Stimulated activated naive CD8-positive, alpha-beta T cell treated with anti-CD3 and anti-CD28 coated beads, Interleukin-15, Interleukin-2, amounts not matched to agents 100 ng/mL and 50 ng/mL, for 24 hours (primary cell): ENCODE measurements at regions not wholly inside any gene's neighbourhood (a gene's known extent, or its start where the extent isn't known, plus 50 kb on each side); places are given as distances from the start of the nearest gene placed in this dataset.

Experiments used
- H3K27ac Mint-ChIP-seq: one replicate; pipeline ENCODE4 v1.8.0; 2021; ENCODE audit warnings: mild to moderate bottlenecking, mixed read lengths
- H3K27me3 Mint-ChIP-seq: one replicate; pipeline ENCODE4 v1.8.0; 2021; ENCODE audit warnings: mixed read lengths
- H3K36me3 Mint-ChIP-seq: one replicate; pipeline ENCODE4 v1.8.0; 2021; ENCODE audit warnings: low read depth, mixed read lengths
- H3K4me1 Mint-ChIP-seq: one replicate; pipeline ENCODE4 v1.8.0; 2021; ENCODE audit warnings: low read depth, mixed read lengths
- H3K4me3 Mint-ChIP-seq: one replicate; pipeline ENCODE4 v1.8.0; 2021; ENCODE audit warnings: mild to moderate bottlenecking, mixed read lengths
- H3K9me3 Mint-ChIP-seq: one replicate; pipeline ENCODE4 v1.8.0; 2021; ENCODE audit warnings: mixed read lengths

DNA sequence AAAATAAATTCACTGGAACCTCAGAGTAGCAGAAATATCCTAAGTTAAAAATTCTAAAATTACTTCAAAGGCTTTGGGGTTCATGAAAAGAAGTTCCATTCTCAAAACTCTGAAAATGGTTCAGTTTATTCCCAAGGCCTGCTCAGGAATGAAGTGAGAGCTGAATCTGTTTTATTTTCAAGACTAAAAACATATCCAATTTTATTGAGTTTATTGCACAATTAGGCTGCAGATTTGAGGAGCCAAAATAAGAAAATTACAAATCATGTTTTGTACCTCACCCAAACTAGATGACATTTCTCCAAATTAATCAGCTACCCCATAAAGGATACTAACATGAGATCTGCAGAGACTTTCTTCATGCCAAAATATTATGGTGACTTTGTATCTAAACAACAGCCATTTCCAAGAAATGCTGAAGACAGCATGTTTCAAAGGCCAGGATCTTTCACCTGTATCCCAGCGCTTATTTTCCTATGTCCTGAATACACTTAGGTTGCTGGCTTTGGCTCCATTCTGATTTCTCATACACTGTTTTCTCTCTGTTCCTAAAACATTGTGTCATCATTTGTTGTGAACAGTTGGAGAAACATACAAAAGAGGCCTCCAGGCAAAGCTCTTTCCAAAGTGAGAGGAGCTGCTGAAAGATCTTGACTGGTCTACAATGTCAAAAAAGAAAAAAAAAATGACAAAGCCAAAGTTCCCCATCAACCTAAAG lies 85.7 kb upstream of the F13A1 start:
- Mint-ChIP-seq H3K36me3 (no peaks in the 10 kb centered on the region), H3K27ac (no peak overlapping the region), H3K4me1 (no peaks in the 10 kb centered on the region), H3K4me3 (no peak overlapping the region), H3K9me3 (no peaks in the 10 kb centered on the region), H3K27me3 (peaks cover 11% of the 10 kb centered on the region)

DNA sequence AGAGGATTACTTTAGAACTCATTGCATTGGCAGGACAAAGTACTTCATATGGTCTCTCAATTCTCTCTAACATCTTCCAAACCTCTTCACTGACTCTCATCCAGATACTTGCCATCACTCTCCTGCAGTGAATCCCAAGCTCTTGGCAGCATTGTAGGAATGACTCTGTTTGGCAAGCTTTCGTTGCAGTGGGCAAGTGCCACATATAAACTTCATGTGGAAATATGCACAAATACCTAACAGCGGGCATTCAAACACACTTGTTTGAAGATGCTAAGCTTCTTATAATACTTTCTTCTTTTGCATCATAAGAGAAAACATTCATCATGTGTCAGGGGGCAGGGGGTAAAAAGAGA lies 86.2 kb upstream of the F13A1 start:
- no peaks in the 10 kb centered on the region for H3K36me3 Mint-ChIP-seq
- H3K27ac Mint-ChIP-seq, result no peak overlapping the region
- H3K27me3 Mint-ChIP-seq, result peaks cover 11% of the 10 kb centered on the region
- no peaks in the 10 kb centered on the region for H3K9me3 Mint-ChIP-seq
- no peaks in the 10 kb centered on the region for H3K4me1 Mint-ChIP-seq
- H3K4me3 Mint-ChIP-seq, result no peak overlapping the region

DNA sequence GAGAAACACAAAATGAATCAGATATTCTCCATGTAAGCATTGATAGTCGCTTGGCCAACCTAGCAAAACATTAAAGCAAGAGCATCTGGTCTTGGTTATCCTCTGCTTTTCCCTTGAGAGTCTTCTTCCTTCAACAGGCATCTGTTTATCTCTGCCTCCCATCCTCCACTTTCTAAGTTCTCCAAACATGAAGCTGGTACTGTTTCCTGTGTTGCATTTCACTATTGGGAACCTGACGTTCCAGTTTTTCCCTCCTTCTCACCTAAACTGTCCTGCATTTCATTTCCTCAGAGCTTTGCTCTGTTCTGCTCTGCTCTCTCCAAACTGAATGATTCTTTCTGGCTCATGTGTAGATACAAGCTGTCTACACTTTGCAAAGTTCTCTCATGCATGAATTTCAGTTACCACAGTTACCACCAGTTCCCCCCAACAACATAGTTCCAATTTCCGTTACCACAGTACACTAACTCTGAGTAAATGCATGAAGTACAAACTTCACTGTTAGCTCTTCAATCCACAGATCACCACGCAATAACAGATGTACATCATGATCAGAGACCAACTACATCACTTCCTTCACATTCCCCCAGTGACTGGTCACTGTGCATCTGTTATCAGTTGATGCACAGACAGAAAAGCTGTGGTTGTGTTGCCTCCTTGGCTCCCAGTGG lies 86.7 kb upstream of the F13A1 start:
- H3K9me3 Mint-ChIP-seq, result no peaks in the 10 kb centered on the region
- H3K4me1 Mint-ChIP-seq, result no peaks in the 10 kb centered on the region
- no peak overlapping the region for H3K27ac Mint-ChIP-seq
- H3K36me3 Mint-ChIP-seq, result no peaks in the 10 kb centered on the region
- peaks cover 11% of the 10 kb centered on the region for H3K27me3 Mint-ChIP-seq
- H3K4me3 Mint-ChIP-seq, result no peak overlapping the region

DNA sequence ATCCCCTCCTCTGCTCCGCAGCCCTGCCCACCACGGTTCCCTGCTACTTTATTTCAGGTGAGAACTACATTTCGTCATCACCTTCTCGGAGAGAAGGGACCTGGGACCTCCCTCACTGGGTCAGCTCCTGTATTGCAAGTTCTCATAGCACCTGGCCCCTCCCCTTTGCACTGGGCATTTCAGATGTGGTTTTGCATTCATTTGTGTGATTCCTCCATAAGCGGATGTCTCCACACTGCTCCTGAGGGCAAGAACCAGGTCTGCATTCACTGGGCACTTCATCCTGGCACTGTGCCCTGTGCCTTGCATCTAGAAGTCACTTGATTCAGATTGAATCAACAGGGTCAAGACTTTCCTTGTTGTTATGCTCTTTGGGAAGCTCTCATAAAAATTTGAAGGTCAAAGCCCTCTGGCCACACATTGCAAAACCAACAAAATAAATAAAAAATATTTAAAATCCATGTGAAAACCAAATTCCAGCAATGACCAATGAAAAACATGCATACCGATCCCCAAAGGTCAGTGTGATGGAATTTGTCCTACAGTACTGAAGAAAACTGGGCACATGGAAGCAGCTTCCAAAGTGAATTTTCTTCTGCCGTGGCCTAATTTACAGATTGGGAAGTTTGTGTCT lies 89.1 kb upstream of the F13A1 start:
- no peak overlapping the region for H3K4me3 Mint-ChIP-seq
- H3K36me3 Mint-ChIP-seq, result no peaks in the 10 kb centered on the region
- no peaks in the 10 kb centered on the region for H3K9me3 Mint-ChIP-seq
- H3K27me3 Mint-ChIP-seq, result peaks cover 3% of the 10 kb centered on the region
- no peak overlapping the region for H3K27ac Mint-ChIP-seq
- H3K4me1 Mint-ChIP-seq, result no peaks in the 10 kb centered on the region

DNA sequence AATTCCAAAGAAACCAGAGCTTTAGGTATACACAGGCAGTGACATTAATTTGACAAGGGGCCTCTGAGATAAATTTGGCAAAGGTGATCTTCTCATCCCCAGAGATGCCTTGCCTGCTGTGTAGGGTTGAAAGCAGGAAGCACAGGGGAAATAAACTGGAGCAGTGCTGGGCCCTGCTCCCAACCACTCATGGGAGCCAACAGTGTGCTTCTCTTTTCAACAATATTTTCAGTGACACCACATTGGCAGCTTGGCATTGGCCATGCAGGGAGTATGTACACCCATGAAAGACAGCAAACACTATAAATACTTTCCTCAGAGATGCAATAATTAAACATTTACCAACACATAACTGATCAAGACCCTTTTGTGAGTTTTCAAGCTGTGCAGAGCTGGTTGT lies 90.7 kb upstream of the F13A1 start:
- H3K36me3 Mint-ChIP-seq, result no peaks in the 10 kb centered on the region
- H3K27me3 Mint-ChIP-seq, result peaks cover 3% of the 10 kb centered on the region
- H3K4me1 Mint-ChIP-seq, result no peaks in the 10 kb centered on the region
- H3K27ac Mint-ChIP-seq, result no peak overlapping the region
- no peaks in the 10 kb centered on the region for H3K9me3 Mint-ChIP-seq
- H3K4me3 Mint-ChIP-seq, result no peak overlapping the region

DNA sequence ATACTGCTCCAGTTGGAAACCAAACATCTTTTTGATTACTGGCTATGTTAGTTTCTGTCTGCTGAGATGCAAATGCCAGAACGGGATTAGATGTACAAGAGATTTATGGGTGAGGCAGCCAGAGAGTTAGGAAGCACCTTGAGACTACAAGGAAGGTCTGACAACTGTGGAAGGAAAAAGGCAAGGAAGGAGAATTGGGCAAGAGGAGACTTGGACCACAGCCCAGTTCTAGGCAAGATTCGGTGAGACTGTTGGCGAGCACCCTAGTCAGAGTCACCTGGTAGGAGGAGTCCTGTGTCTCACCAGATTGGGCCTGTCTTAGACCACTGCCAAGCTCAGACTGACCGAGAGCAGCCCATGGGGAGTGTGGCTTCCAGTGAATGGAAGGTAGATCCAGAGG lies 91.8 kb upstream of the F13A1 start:
- Mint-ChIP-seq H3K27ac (no peak overlapping the region), H3K9me3 (no peaks in the 10 kb centered on the region), H3K4me1 (no peaks in the 10 kb centered on the region), H3K27me3 (peaks cover 3% of the 10 kb centered on the region), H3K36me3 (no peaks in the 10 kb centered on the region), H3K4me3 (no peak overlapping the region)

DNA sequence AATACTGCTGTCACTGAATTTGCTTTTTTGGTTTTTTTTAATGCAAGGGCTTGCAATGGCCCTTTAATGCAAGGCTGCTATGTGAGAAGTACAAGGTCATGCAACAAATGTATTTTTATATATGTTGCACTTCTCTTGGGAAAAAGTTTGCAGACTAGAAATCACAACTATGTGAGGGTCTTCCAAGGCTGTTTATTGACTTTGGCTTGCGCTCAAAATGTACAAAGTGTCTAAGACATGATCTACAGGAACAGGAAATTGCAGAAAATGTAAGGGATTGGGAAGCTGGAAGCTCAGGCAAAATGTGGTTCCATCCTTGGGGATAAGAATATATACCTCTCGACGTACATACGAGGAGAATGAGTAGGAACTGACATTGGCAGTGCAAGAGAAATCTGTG lies 92.2 kb upstream of the F13A1 start:
- no peaks in the 10 kb centered on the region for H3K9me3 Mint-ChIP-seq
- no peak overlapping the region for H3K4me3 Mint-ChIP-seq
- no peaks in the 10 kb centered on the region for H3K36me3 Mint-ChIP-seq
- H3K27me3 Mint-ChIP-seq, result peaks cover 3% of the 10 kb centered on the region
- no peak overlapping the region for H3K27ac Mint-ChIP-seq
- no peaks in the 10 kb centered on the region for H3K4me1 Mint-ChIP-seq

DNA sequence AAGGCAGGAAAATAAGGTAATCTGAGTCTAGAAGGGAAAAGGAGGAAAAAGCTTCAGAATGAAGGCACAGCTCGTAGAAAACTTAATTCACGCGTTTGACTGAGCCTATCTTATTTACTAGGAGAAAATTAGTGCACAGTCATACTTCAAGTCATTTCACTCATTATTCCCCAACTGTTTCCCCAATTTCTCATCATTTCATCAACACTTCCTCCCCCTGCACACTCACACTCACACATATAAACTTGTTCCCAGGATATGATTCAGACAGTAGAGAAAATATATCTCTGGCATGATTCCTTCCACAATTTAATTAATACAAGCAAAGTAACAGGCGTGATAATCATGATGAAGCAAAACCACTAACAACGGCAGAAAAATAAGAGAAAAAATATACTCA lies 94.5 kb upstream of the F13A1 start:
- Mint-ChIP-seq H3K27me3 (no peaks in the 10 kb centered on the region), H3K9me3 (no peaks in the 10 kb centered on the region), H3K4me1 (no peaks in the 10 kb centered on the region), H3K36me3 (no peaks in the 10 kb centered on the region), H3K27ac (no peak overlapping the region), H3K4me3 (no peak overlapping the region)

DNA sequence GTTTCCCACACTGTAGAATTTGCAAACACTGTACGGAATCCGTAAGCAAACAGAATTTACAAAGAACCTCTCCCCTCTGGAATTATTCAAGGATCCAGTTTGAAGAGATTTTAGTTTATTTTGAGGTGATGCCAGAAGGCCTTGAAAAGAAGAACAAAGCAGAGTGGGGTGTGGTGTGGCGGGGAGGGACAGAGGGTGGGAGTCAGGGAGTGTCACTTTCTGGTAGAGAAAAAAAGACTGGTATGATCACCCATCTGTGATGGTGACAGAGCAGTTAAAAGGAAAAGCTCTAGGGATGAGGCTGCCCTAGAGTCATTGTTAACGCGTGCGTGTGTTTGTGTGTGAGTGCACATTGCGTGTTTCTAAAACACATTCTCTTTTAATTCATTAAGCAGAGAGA lies 97.0 kb upstream of the F13A1 start:
- peaks cover 4% of the 10 kb centered on the region for H3K9me3 Mint-ChIP-seq
- no peaks in the 10 kb centered on the region for H3K27me3 Mint-ChIP-seq
- no peak overlapping the region for H3K27ac Mint-ChIP-seq
- H3K36me3 Mint-ChIP-seq, result no peaks in the 10 kb centered on the region
- H3K4me1 Mint-ChIP-seq, result no peaks in the 10 kb centered on the region
- no peak overlapping the region for H3K4me3 Mint-ChIP-seq

DNA sequence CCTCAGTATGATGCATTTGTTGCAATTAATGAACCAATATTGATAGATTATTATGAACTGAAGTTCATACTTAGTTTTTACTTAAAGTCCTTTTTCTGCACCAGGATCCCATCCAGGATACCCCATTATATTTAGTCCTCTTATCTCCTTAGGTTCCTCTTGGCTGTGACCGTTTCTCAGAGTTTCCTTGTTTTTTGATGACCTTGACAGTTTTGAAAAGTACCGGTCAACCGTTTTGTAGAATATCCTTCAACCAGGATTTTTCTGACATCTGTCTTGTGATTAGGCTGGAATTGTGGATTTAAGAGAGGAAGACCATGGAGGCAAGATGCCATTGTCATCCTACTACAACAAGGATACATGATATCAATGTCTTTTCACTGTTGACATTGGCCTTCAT lies 98.0 kb upstream of the F13A1 start:
- peaks cover 9% of the 10 kb centered on the region for H3K9me3 Mint-ChIP-seq
- no peak overlapping the region for H3K27ac Mint-ChIP-seq
- no peaks in the 10 kb centered on the region for H3K36me3 Mint-ChIP-seq
- no peaks in the 10 kb centered on the region for H3K27me3 Mint-ChIP-seq
- H3K4me1 Mint-ChIP-seq, result no peaks in the 10 kb centered on the region
- H3K4me3 Mint-ChIP-seq, result no peak overlapping the region

DNA sequence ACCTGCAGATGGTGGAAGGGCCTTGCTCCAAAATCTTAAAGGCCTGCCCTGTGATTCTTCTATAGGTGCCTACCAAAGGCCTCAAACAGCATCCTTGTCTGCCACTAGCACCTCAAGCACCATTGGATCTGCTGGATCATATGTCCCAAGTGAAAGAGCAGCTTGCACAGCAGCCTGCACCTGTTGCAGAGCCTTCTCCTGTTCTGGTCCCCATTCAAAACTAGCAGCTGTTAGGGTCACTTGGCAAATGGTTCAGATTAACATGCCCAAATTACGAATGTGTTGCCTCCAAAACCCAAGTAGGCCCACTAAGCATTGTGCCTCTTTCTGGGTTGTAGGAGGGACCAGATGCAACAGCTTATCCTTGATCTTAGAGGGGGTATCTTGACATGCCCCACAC lies 99.6 kb upstream of the F13A1 start:
- no peaks in the 10 kb centered on the region for H3K4me1 Mint-ChIP-seq
- H3K9me3 Mint-ChIP-seq, result peaks cover 23% of the 10 kb centered on the region
- H3K27ac Mint-ChIP-seq, result no peak overlapping the region
- H3K36me3 Mint-ChIP-seq, result no peaks in the 10 kb centered on the region
- H3K27me3 Mint-ChIP-seq, result peaks cover 8% of the 10 kb centered on the region
- H3K4me3 Mint-ChIP-seq, result no peak overlapping the region

DNA sequence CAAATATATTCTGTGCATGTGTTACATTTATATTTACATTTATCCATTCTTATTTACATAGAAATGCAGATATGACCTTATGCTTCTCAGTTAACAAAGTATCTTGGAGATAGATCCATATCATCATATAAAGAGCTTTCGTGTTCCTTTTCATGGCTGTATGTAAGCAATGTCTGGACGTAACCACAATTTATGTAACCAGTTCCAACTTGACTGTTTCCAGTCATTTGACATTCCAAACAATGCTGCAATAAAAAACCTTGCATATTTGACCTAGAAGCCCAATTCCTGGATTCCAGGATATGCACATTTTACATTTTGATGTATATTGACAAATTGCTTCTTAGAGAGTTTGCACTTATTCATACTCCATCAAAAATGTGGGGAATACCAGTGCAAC lies 113.7 kb upstream of the F13A1 start:
- H3K27ac Mint-ChIP-seq, result no peak overlapping the region
- H3K4me1 Mint-ChIP-seq, result no peaks in the 10 kb centered on the region
- peaks cover 3% of the 10 kb centered on the region for H3K27me3 Mint-ChIP-seq
- H3K9me3 Mint-ChIP-seq, result no peaks in the 10 kb centered on the region
- no peaks in the 10 kb centered on the region for H3K36me3 Mint-ChIP-seq
- no peak overlapping the region for H3K4me3 Mint-ChIP-seq

DNA sequence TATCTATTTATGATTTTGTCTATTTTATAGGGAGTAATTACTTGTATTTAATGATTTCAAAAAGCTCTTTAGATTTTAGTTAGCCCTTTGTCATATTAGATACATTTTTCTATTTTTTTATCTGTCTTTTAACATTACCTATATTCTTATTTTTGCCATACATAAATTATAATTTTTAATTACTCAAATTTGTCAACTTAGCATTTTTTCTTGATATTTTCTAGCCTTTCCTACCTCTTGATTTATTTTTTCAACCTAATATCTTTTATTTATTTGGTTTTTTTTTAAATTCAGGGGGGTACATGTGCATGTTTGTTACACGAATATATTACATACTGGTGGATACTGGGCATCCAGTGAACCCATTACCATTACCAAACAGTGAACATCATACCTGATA lies 114.3 kb upstream of the F13A1 start:
- no peak overlapping the region for H3K27ac Mint-ChIP-seq
- H3K9me3 Mint-ChIP-seq, result no peaks in the 10 kb centered on the region
- no peaks in the 10 kb centered on the region for H3K36me3 Mint-ChIP-seq
- peaks cover 3% of the 10 kb centered on the region for H3K27me3 Mint-ChIP-seq
- no peaks in the 10 kb centered on the region for H3K4me1 Mint-ChIP-seq
- no peak overlapping the region for H3K4me3 Mint-ChIP-seq

DNA sequence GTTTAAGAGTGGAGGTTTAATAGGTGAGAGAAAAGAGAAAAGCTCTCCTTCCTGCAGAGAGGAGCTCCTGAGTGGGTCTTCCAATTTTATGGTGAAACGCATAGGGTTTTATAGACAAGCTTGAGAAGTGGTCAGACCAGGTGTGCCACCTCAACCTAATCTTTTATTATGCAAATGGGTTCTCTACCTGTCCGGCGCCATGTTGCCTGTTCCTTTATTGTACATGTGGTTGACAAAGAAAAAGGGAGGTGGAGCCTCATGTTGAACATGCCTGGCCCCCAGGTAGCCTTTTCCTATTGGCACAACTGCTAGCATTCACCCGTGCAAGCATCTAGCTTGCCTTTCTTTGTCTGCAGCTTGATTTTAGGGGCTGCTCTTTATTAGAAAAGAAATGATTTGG lies 115.9 kb upstream of the F13A1 start:
- no peak overlapping the region for H3K27ac Mint-ChIP-seq
- no peak overlapping the region for H3K4me3 Mint-ChIP-seq
- H3K4me1 Mint-ChIP-seq, result no peaks in the 10 kb centered on the region
- no peaks in the 10 kb centered on the region for H3K9me3 Mint-ChIP-seq
- H3K27me3 Mint-ChIP-seq, result peaks cover 3% of the 10 kb centered on the region
- no peaks in the 10 kb centered on the region for H3K36me3 Mint-ChIP-seq

DNA sequence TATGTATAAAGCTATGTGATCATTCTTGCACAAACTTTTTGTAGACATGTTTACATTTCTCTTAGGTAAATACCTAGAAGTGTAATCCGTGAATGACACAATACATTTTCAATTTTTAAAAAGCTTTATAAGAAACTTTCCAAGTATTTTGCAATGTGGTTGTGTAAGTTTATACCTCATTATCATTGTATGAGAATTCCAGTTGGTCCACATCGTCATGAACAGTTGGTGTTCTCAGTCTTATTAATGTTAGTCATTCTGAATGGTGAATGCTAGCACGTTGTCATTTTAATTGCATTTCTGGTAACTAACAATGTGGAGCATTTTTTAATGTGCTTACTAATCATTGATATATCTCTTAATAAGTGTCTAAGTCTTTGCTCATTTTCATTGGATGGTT lies 116.5 kb upstream of the F13A1 start:
- Mint-ChIP-seq H3K4me1 (no peaks in the 10 kb centered on the region), H3K27me3 (peaks cover 7% of the 10 kb centered on the region), H3K27ac (no peak overlapping the region), H3K9me3 (peaks cover 4% of the 10 kb centered on the region), H3K36me3 (no peaks in the 10 kb centered on the region), H3K4me3 (no peak overlapping the region)

DNA sequence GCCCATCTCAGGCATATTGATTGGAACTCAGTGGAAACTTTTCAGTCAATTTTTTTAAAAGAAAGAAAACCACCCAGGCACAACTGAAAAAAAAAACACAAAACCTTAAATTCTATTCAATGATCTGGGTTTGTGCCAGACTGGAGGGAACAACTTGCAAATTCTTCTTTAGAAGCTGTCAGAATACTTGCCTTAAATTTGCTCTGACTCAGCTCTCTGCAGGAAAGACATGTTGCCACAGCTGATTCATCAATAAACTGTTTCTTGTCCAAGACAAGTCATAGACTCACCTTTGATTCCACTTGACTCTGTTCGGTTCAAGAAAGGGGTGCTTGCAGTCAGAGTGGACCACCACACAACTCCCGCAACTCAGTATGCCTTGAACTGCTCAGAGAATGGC lies 117.8 kb upstream of the F13A1 start:
- no peak overlapping the region for H3K4me3 Mint-ChIP-seq
- no peak overlapping the region for H3K27ac Mint-ChIP-seq
- H3K9me3 Mint-ChIP-seq, result peaks cover 4% of the 10 kb centered on the region
- peaks cover 9% of the 10 kb centered on the region for H3K27me3 Mint-ChIP-seq
- no peaks in the 10 kb centered on the region for H3K4me1 Mint-ChIP-seq
- H3K36me3 Mint-ChIP-seq, result no peaks in the 10 kb centered on the region
